Neural progenitor cell (in vitro differentiated cells): ENCODE measurements at regions not wholly inside any gene's neighbourhood (a gene's known extent, or its start where the extent isn't known, plus 50 kb on each side); places are given as distances from the start of the nearest gene placed in this dataset.

ENCODE experiments used
- CTCF ChIP-seq: fragments of 200-600 bp; sonication (generic); IDR thresholded peaks from 2 replicates; pipeline ENCODE4 v1.5.1; 2017; ENCODE audit warnings: antibody characterized with exemption, mild to moderate bottlenecking
- EZH2 ChIP-seq: fragments of 200-600 bp; sonication (generic); IDR thresholded peaks from 2 replicates; pipeline ENCODE4 v1.6.1; 2017; ENCODE audit warnings: antibody characterized with exemption, mild to moderate bottlenecking, moderate library complexity
- EZH2phosphoT487 ChIP-seq: fragments of 200-600 bp; sonication (generic); IDR thresholded peaks from 2 replicates; pipeline ENCODE4 v1.6.1; 2017; ENCODE audit warnings: antibody characterized with exemption

- no peak for TF ChIP-seq EZH2
- TF ChIP-seq CTCF = no peak
- TF ChIP-seq EZH2phosphoT487 = no peak
Observed at GRCh38 chr20:43295781-43296180, 106.1 kb upstream of the PTPRT start.
